PC-9 (cell line): ENCODE measurements at regions not wholly inside any gene's neighbourhood (a gene's known extent, or its start where the extent isn't known, plus 50 kb on each side); places are given as distances from the start of the nearest gene placed in this dataset.

Experiments used
- BruUV-seq: library from RNA; stranded (reverse); fragments of 400-500 nt; replicated peaks from 2 replicates; lab custom pipeline; 2021; lab: Mats Ljungman, UMichigan
- CTCF ChIA-PET: fragments of 300-600 bp; sonication (Branson Sonifier 250); formaldehyde crosslinking; loops from one replicate; lab custom pipeline; 2022; ENCODE audit warnings: antibody characterized with exemption; lab: Charles Lee
- POLR2A ChIA-PET: fragments of 300-600 bp; sonication (Branson Sonifier 250); formaldehyde crosslinking; loops from one replicate; lab custom pipeline; 2022; ENCODE audit warnings: antibody characterized with exemption; ENCODE audit not compliant: unreplicated experiment; lab: Charles Lee
- DNase-seq, 2 experiments: peaks; one replicate each; pipeline versions ENCODE4 v3.0.0 to v3.0.0-alpha.2; 2015 to 2022; ENCODE audit warnings: mixed read lengths in 1 of 2
- H2AFZ ChIP-seq: fragments of 200-600 bp; sonication (generic); 2 replicates; pipeline ENCODE4 v1.8.1; 2017; ENCODE audit warnings: antibody characterized with exemption
- H3F3A ChIP-seq: fragments of 200-600 bp; sonication (generic); 2 replicates; pipeline ENCODE4 v1.8.1; 2017; ENCODE audit warnings: antibody characterized with exemption, mild to moderate bottlenecking, low read depth; ENCODE audit not compliant: insufficient read depth
- H3K27ac ChIP-seq: fragments of 200-600 bp; sonication (generic); 2 replicates; pipeline ENCODE4 v1.6.1; 2016; ENCODE audit warnings: mixed run types
- H3K27me3 ChIP-seq: fragments of 200-600 bp; sonication (generic); 2 replicates; pipeline ENCODE4 v1.6.1; 2016; ENCODE audit warnings: low read depth, mixed run types; ENCODE audit not compliant: insufficient read depth
- H3K36me3 ChIP-seq: fragments of 200-600 bp; sonication (generic); 2 replicates; pipeline ENCODE4 v1.6.1; 2016; ENCODE audit warnings: low read depth, mixed run types
- H3K4me1 ChIP-seq: fragments of 200-600 bp; sonication (generic); replicated peaks from 2 replicates; pipeline ENCODE4 v1.6.1; 2016; ENCODE audit warnings: mixed run types; ENCODE audit not compliant: insufficient read depth
- H3K4me2 ChIP-seq: fragments of 200-600 bp; sonication (generic); 2 replicates; pipeline ENCODE4 v1.6.1; 2017; ENCODE audit warnings: mixed run types
- H3K4me3 ChIP-seq: fragments of 200-600 bp; sonication (generic); 2 replicates; pipeline ENCODE4 v1.6.1; 2016; ENCODE audit warnings: mixed run types
- H3K79me2 ChIP-seq: fragments of 200-600 bp; sonication (generic); 2 replicates; pipeline ENCODE4 v1.6.1; 2017; ENCODE audit warnings: low read depth, mixed run types
- H3K9me2 ChIP-seq: fragments of 200-600 bp; sonication (generic); 2 replicates; pipeline ENCODE4 v1.8.1; 2017; ENCODE audit warnings: mild to moderate bottlenecking; ENCODE audit not compliant: insufficient read depth
- H3K9me3 ChIP-seq: fragments of 200-600 bp; sonication (generic); 2 replicates; pipeline ENCODE4 v1.8.1; 2016; ENCODE audit warnings: low read depth; ENCODE audit not compliant: insufficient read depth
- H4K20me1 ChIP-seq: fragments of 200-600 bp; sonication (generic); 2 replicates; pipeline ENCODE4 v1.8.1; 2017; ENCODE audit not compliant: insufficient read depth
- EZH2 ChIP-seq: fragments of 200-600 bp; sonication (generic); IDR thresholded peaks from 2 replicates; pipeline ENCODE4 v1.8.0; 2017; ENCODE audit warnings: antibody characterized with exemption, low read depth
- intact Hi-C: fragments of 100-400 bp; cut with micrococcal nuclease; formaldehyde crosslinking; loops from one replicate; pipeline ENCODE4 v1.10.0; 2022; ENCODE audit not compliant: unreplicated experiment
- TF ChIP-seq, protein P1 (sequence below): fragments of 200-600 bp; sonication (generic); conservative IDR thresholded peaks from 2 replicates; pipeline ENCODE4 v1.6.1; 2017; ENCODE audit warnings: mixed run types, antibody characterized with exemption, mild to moderate bottlenecking, moderate library complexity

DNA sequence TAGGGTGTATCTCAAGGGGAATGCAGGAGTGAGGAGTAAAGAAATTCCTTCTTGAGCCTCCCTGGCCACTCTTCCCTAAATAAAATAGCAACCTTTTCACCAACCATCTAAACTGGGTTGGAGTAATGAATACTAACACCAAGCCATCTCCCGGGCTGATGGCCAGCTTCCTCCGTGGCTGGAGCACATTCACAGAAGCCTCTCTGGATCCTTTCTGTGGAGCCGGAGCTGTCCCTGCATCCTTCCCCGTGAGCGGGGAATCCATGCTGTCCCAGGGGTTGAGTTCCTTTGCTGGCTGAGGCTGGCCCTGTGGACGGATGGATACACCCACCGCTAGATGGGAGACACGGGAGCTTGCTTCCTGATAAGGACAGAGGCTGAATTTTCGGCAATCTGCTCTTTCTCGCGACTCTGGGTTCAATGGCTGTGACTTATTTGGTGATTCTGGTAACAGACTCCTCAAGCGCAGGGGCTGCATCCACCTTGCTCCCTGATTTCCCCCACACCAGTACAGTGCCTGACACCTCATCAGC, 370.3 kb downstream of the ZNF536 start:
- TF ChIP-seq, protein P1, sequence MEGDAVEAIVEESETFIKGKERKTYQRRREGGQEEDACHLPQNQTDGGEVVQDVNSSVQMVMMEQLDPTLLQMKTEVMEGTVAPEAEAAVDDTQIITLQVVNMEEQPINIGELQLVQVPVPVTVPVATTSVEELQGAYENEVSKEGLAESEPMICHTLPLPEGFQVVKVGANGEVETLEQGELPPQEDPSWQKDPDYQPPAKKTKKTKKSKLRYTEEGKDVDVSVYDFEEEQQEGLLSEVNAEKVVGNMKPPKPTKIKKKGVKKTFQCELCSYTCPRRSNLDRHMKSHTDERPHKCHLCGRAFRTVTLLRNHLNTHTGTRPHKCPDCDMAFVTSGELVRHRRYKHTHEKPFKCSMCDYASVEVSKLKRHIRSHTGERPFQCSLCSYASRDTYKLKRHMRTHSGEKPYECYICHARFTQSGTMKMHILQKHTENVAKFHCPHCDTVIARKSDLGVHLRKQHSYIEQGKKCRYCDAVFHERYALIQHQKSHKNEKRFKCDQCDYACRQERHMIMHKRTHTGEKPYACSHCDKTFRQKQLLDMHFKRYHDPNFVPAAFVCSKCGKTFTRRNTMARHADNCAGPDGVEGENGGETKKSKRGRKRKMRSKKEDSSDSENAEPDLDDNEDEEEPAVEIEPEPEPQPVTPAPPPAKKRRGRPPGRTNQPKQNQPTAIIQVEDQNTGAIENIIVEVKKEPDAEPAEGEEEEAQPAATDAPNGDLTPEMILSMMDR: no peak
- TF ChIP-seq EZH2: no peak
- intact Hi-C loops: no loop called here
- no peak for DNase-seq
- H3F3A ChIP-seq: no peaks in the 10 kb centered on the region
- no peak overlapping the region for H2AFZ ChIP-seq
- peaks cover 70% of the 10 kb centered on the region for H3K27me3 ChIP-seq
- H3K9me3 ChIP-seq: no peaks in the 10 kb centered on the region
- no peaks in the 10 kb centered on the region for H3K79me2 ChIP-seq
- no peak overlapping the region for H3K4me2 ChIP-seq
- no peaks in the 10 kb centered on the region for H3K9me2 ChIP-seq
- no peak overlapping the region for H3K27ac ChIP-seq
- no TSS peak for BruUV-seq
- no peak overlapping the region for H3K4me3 ChIP-seq
- CTCF ChIA-PET: no interaction called here
- no peaks in the 10 kb centered on the region for H4K20me1 ChIP-seq
- no peaks in the 10 kb centered on the region for H3K36me3 ChIP-seq
- POLR2A ChIA-PET: no interaction called here
- H3K4me1 ChIP-seq: no peaks in the 10 kb centered on the region

DNA sequence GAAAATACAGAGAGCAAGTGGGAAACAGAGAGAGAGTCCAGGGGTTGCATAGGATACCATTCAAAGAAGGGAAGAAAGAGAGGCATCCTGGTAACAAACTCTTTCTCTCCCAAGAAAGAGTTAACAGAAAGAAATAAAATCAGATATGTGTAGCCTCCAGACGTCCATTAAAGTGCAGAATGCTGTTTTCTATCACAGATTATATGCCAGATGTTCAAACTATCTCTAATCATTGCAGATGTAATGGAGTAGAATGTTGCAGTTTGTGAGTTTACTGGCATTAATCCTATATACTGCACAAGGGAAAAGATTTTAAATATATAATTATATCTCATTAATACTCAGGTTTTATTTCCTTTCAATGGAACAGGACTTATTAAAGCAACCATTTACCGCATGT, 369.4 kb downstream of the ZNF536 start:
- intact Hi-C loops: no loop called here
- Histone ChIP-seq H3K9me3 (no peaks in the 10 kb centered on the region), H3K27me3 (peaks cover 79% of the 10 kb centered on the region)

DNA sequence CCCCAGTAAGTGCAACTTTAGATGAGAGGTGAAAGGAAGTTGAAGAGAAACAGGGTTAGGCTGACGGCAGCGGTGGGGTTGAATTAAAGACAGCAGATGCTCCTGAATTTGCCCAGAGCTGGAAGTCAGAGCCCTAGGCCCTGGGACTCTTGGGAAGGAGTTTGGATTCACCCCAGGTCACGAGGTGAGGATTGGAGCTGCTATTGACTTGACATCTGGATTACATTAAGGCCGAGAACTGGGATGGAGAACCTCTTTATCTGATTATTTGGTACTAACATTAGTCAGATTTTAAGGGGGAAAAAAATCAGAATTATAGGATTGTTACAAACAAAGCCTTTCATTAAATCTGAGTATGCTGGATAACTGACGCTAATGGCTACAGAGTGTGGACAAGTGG, 367.2 kb downstream of the ZNF536 start:
- Histone ChIP-seq H3F3A (no peaks in the 10 kb centered on the region), H3K27me3 (peaks cover 73% of the 10 kb centered on the region), H3K4me3 (no peak overlapping the region), H3K79me2 (no peaks in the 10 kb centered on the region), H4K20me1 (no peaks in the 10 kb centered on the region), H3K27ac (no peak overlapping the region), H3K9me3 (no peaks in the 10 kb centered on the region), H3K4me2 (no peak overlapping the region), H3K4me1 (no peaks in the 10 kb centered on the region), H2AFZ (no peak overlapping the region), H3K36me3 (no peaks in the 10 kb centered on the region), H3K9me2 (no peaks in the 10 kb centered on the region)
- POLR2A ChIA-PET: no interaction called here
- intact Hi-C loops: no loop called here
- DNase-seq: no peak
- BruUV-seq: no TSS peak
- TF ChIP-seq, protein P1: no peak
- no peak for TF ChIP-seq EZH2
- CTCF ChIA-PET: no interaction called here

More for the DNA sequence above, 369.4 kb downstream of the ZNF536 start:
- H3K4me3 ChIP-seq: no peak overlapping the region
- no peak overlapping the region for H2AFZ ChIP-seq
- BruUV-seq: no TSS peak
- no peaks in the 10 kb centered on the region for H3K9me2 ChIP-seq
- POLR2A ChIA-PET: no interaction called here
- no peaks in the 10 kb centered on the region for H3K4me1 ChIP-seq
- DNase-seq: no peak
- TF ChIP-seq, protein P1: no peak
- TF ChIP-seq EZH2: no peak
- no peaks in the 10 kb centered on the region for H3K36me3 ChIP-seq
- H3K79me2 ChIP-seq: no peaks in the 10 kb centered on the region
- no peak overlapping the region for H3K4me2 ChIP-seq
- CTCF ChIA-PET: no interaction called here
- no peaks in the 10 kb centered on the region for H4K20me1 ChIP-seq
- no peak overlapping the region for H3K27ac ChIP-seq
- H3F3A ChIP-seq: no peaks in the 10 kb centered on the region
